H9 (cell line): ENCODE measurements at regions not wholly inside any gene's neighbourhood (a gene's known extent, or its start where the extent isn't known, plus 50 kb on each side); places are given as distances from the start of the nearest gene placed in this dataset.

Experiments
- DNase-seq: peaks from one replicate; pipeline ENCODE4 v3.0.0-alpha.2; 2017
- H2AFZ ChIP-seq: one replicate; pipeline ENCODE4 v1.6.1; 2013; ENCODE audit warnings: mild to moderate bottlenecking, low read length, control low read depth, moderate library complexity
- H2AK5ac ChIP-seq: 2 replicates; pipeline ENCODE4 v1.6.1; 2013; ENCODE audit warnings: low read length, control low read depth, mixed read lengths; ENCODE audit not compliant: insufficient read length
- H2BK120ac ChIP-seq: one replicate; pipeline ENCODE4 v1.6.1; 2013; ENCODE audit warnings: low read depth, mild to moderate bottlenecking, low read length, control low read depth, inconsistent platforms; ENCODE audit not compliant: poor library complexity, severe bottlenecking
- H2BK12ac ChIP-seq: 2 replicates; pipeline ENCODE4 v1.6.1; 2013; ENCODE audit warnings: low read length, control low read depth, mixed read lengths, low read depth; ENCODE audit not compliant: insufficient read length
- H2BK15ac ChIP-seq: 2 replicates; pipeline ENCODE4 v1.6.1; 2013; ENCODE audit warnings: low read depth, low read length, control low read depth
- H2BK20ac ChIP-seq: one replicate; pipeline ENCODE4 v1.6.1; 2013; ENCODE audit warnings: low read depth, mild to moderate bottlenecking, low read length, control low read depth, inconsistent platforms; ENCODE audit not compliant: poor library complexity, severe bottlenecking
- H2BK5ac ChIP-seq: 2 replicates; pipeline ENCODE4 v1.6.1; 2013; ENCODE audit warnings: low read length, control low read depth, mixed read lengths; ENCODE audit not compliant: insufficient read length
- H3K14ac ChIP-seq: 2 replicates; pipeline ENCODE4 v1.6.1; 2013; ENCODE audit warnings: low read length, control low read depth; ENCODE audit not compliant: insufficient read depth
- H3K18ac ChIP-seq: 2 replicates; pipeline ENCODE4 v1.6.1; 2013; ENCODE audit warnings: low read depth, mild to moderate bottlenecking, mixed read lengths, low read length, control low read depth; ENCODE audit not compliant: insufficient read length
- H3K23ac ChIP-seq: 2 replicates; pipeline ENCODE4 v1.6.1; 2013; ENCODE audit warnings: low read length, control low read depth, mixed read lengths, low read depth; ENCODE audit not compliant: insufficient read length
- H3K23me2 ChIP-seq: 2 replicates; pipeline ENCODE4 v1.6.1; 2013; ENCODE audit warnings: low read depth, mild to moderate bottlenecking, mixed read lengths, low read length, control low read depth; ENCODE audit not compliant: insufficient read length, poor library complexity, severe bottlenecking
- H3K27ac ChIP-seq: 2 replicates; pipeline ENCODE4 v1.5.1; 2013; ENCODE audit warnings: low read length, control low read depth, mixed read lengths, low read depth; ENCODE audit not compliant: insufficient read length
- H3K27me3 ChIP-seq: 2 replicates; pipeline ENCODE4 v1.6.1; 2013; ENCODE audit warnings: low read length, control low read depth, inconsistent platforms; ENCODE audit not compliant: insufficient read depth
- H3K4ac ChIP-seq: 2 replicates; pipeline ENCODE4 v1.6.1; 2013; ENCODE audit warnings: low read depth, mild to moderate bottlenecking, control low read depth, inconsistent platforms, low read length, moderate library complexity
- H3K4me1 ChIP-seq: 2 replicates; pipeline ENCODE4 v1.6.1; 2013; ENCODE audit warnings: low read length, control low read depth, inconsistent platforms; ENCODE audit not compliant: insufficient read depth
- H3K4me2 ChIP-seq: 2 replicates; pipeline ENCODE4 v1.6.1; 2013; ENCODE audit warnings: low read length, control low read depth, mixed read lengths; ENCODE audit not compliant: insufficient read length, insufficient read depth
- H3K56ac ChIP-seq: 2 replicates; pipeline ENCODE4 v1.6.1; 2013; ENCODE audit warnings: low read depth, mild to moderate bottlenecking, mixed read lengths, low read length, control low read depth; ENCODE audit not compliant: insufficient read length
- H3K79me1 ChIP-seq: 2 replicates; pipeline ENCODE4 v1.6.1; 2013; ENCODE audit warnings: low read depth, mild to moderate bottlenecking, moderate library complexity, low read length, control low read depth, inconsistent platforms; ENCODE audit not compliant: insufficient read depth, poor library complexity, severe bottlenecking
- H3K79me2 ChIP-seq: 2 replicates; pipeline ENCODE4 v1.6.1; 2013; ENCODE audit warnings: low read length, control low read depth, inconsistent platforms; ENCODE audit not compliant: insufficient read depth
- H3K9ac ChIP-seq: 2 replicates; pipeline ENCODE4 v1.6.1; 2013; ENCODE audit warnings: low read length, control low read depth, mixed read lengths; ENCODE audit not compliant: insufficient read length; ENCODE audit errors: extremely low read depth
- H3K9me3 ChIP-seq: one replicate; pipeline ENCODE4 v1.6.1; 2013; ENCODE audit warnings: low read depth, low read length, inconsistent platforms; ENCODE audit not compliant: control insufficient read depth
- H3T11ph ChIP-seq: one replicate; pipeline ENCODE4 v1.6.1; 2013; ENCODE audit warnings: mild to moderate bottlenecking, low read length, control low read depth, inconsistent platforms
- H4K20me1 ChIP-seq: one replicate; pipeline ENCODE4 v1.6.1; 2013; ENCODE audit not compliant: control insufficient read depth, insufficient read length, insufficient read depth
- H4K5ac ChIP-seq: 2 replicates; pipeline ENCODE4 v1.6.1; 2013; ENCODE audit warnings: low read depth, mild to moderate bottlenecking, mixed read lengths, low read length, control low read depth; ENCODE audit not compliant: insufficient read length
- H4K8ac ChIP-seq: replicated peaks from 2 replicates; pipeline ENCODE4 v1.6.1; 2013; ENCODE audit warnings: low read length, control low read depth, mixed read lengths, low read depth; ENCODE audit not compliant: insufficient read length
- H4K91ac ChIP-seq: 2 replicates; pipeline ENCODE4 v1.6.1; 2013; ENCODE audit warnings: low read depth, mild to moderate bottlenecking, moderate library complexity, mixed read lengths, low read length, control low read depth; ENCODE audit not compliant: insufficient read length
- H3K27ac Mint-ChIP-seq, 3 experiments: 2 replicates in 2 of 3; 3 replicates in 1 of 3; pipeline ENCODE4 v1.8.0; 2020 to 2021; ENCODE audit warnings: mixed read lengths in 3 of 3, mild to moderate bottlenecking in 1 of 3, moderate library complexity in 1 of 3
- H3K27me3 Mint-ChIP-seq: 2 replicates; pipeline ENCODE4 v1.8.0; 2021; ENCODE audit warnings: low read depth, mild to moderate bottlenecking, moderate library complexity, mixed read lengths
- H3K36me3 Mint-ChIP-seq, 3 experiments: 2 replicates in 2 of 3; 3 replicates in 1 of 3; pipeline ENCODE4 v1.8.0; 2020 to 2021; ENCODE audit warnings: low read depth in 3 of 3, mixed read lengths in 3 of 3; ENCODE audit not compliant: insufficient read depth in 1 of 3
- H3K4me1 Mint-ChIP-seq, 2 experiments: 2 replicates each; pipeline ENCODE4 v1.8.0; 2020; ENCODE audit warnings: mixed read lengths in 2 of 2
- H3K4me3 Mint-ChIP-seq, 2 experiments: 2 replicates in 1 of 2; 3 replicates in 1 of 2; pipeline ENCODE4 v1.8.0; 2020 to 2021; ENCODE audit warnings: mild to moderate bottlenecking in 2 of 2, mixed read lengths in 2 of 2, moderate library complexity in 1 of 2
- H3K9me3 Mint-ChIP-seq, 2 experiments: 2 replicates in 1 of 2; 3 replicates in 1 of 2; pipeline ENCODE4 v1.8.0; 2020; ENCODE audit warnings: mild to moderate bottlenecking in 2 of 2, mixed read lengths in 2 of 2, moderate library complexity in 1 of 2
- CTCF ChIP-seq: fragments of 200-600 bp; sonication (generic); conservative IDR thresholded peaks from 3 replicates; pipeline ENCODE4 v1.8.0; 2021; ENCODE audit warnings: antibody characterized with exemption, mild to moderate bottlenecking
- WGBS: extraction: QIAGEN DNeasy Blood & Tissue Kit; methylation state at CpG from one replicate; pipeline ENCODE4 v1.1.7; 2013; ENCODE audit warnings: missing lambda C conversion rate, low lambda C conversion rate, mixed read lengths; ENCODE audit not compliant: insufficient read length; ENCODE audit errors: extremely low coverage; 5-methylcytosine and 5-hydroxymethylcytosine counted together

GRCh38 chr5:155815248-155815647, 511.7 kb upstream of the SGCD start:
- H4K8ac ChIP-seq = no peak overlapping the region
- no peak overlapping the region for H2BK5ac ChIP-seq
- no peaks in the 10 kb centered on the region for H4K20me1 ChIP-seq
- no peaks in the 10 kb centered on the region for H3K4me1 Mint-ChIP-seq
- no peak overlapping the region for H3K4me3 Mint-ChIP-seq
- H2BK20ac ChIP-seq = no peak overlapping the region
- H2AFZ ChIP-seq = no peak overlapping the region
- DNase-seq = no peak
- H3K79me2 ChIP-seq = no peaks in the 10 kb centered on the region
- no peak overlapping the region for H3K18ac ChIP-seq
- no peaks in the 10 kb centered on the region for H3K23me2 ChIP-seq
- H3K4me2 ChIP-seq = no peak overlapping the region
- no peak overlapping the region for H2BK12ac ChIP-seq
- no peaks in the 10 kb centered on the region for H3K27me3 ChIP-seq
- no peak overlapping the region for H3K56ac ChIP-seq
- H4K5ac ChIP-seq = no peak overlapping the region
- no peak overlapping the region for H2BK120ac ChIP-seq
- no peaks in the 10 kb centered on the region for H3K79me1 ChIP-seq
- no peaks in the 10 kb centered on the region; the same call in 1 of the 2 replicates for H3K27me3 Mint-ChIP-seq
- H4K91ac ChIP-seq = no peak overlapping the region
- H3K9me3 Mint-ChIP-seq = no peaks in the 10 kb centered on the region; a peak in 1 of 5 replicates
- H3K9ac ChIP-seq = no peak overlapping the region
- no CpG with 5 or more reads among the region's 1 CpG for WGBS
- no peak overlapping the region for H3K27ac Mint-ChIP-seq
- H3K27ac ChIP-seq = no peak overlapping the region
- H3T11ph ChIP-seq = no peak overlapping the region
- H3K14ac ChIP-seq = no peak overlapping the region
- H3K9me3 ChIP-seq = no peaks in the 10 kb centered on the region
- TF ChIP-seq CTCF = no peak
- H2AK5ac ChIP-seq = no peak overlapping the region
- H3K4me1 ChIP-seq = no peaks in the 10 kb centered on the region
- no peak overlapping the region for H2BK15ac ChIP-seq
- no peaks in the 10 kb centered on the region for H3K36me3 Mint-ChIP-seq
- H3K4ac ChIP-seq = no peak overlapping the region
- H3K23ac ChIP-seq = no peak overlapping the region
